ENCODE measurements at regions not wholly inside any gene's neighbourhood (a gene's known extent, or its start where the extent isn't known, plus 50 kb on each side); places are given as distances from the start of the nearest gene placed in this dataset.
"Not testable (repeated sequence)": the region's sequence is repeated elsewhere in the genome, so short reads cannot be mapped to it uniquely, and the experiment has no call there.

DNA sequence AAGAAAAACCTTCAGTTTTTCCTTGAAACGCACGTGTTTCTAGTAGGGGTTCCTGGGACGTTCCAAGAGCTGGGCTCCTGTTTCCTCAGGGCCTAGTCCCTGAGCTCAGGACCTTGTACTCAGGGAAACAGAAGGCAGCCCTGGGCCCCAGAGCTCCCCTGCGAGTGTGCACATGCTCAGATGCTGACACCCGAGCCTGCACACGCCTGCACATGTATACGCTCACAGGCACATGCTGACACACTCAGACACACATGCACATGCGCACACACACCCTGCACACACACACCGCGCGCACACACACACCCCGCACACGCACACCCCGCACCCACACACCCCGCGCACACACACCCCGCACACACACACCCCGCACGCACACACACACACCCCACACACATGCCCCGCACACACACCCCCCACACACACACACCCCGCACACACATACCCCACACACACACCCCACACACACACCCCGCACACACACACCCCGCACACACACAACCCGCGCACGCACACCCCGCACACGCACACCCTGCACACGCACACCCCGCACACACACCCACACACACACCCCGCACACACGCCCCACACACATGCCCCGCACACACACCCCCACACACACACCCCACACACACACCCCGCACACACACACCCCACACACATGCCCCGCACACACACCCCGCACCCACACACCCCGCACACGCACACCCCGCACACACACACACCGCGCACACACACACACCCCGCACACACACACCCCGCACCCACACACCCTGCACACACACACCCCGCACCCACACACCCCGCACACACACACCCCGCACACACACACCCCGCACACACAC is 52.2 kb downstream of the CALML3 start:
- DNase-seq (ENCODE audit: low read depth) = no peak

GRCh38 chr10:5580038-5580428 is 55.3 kb downstream of the CALML3 start:
- DNase-seq (ENCODE audit: low read depth) = not testable (repeated sequence)

GRCh38 chr10:5581670-5582566 is 57.2 kb downstream of the CALML3 start:
- DNase-seq (ENCODE audit: low read depth) = no peak

GRCh38 chr10:5582736-5583135 is 58.0 kb downstream of the CALML3 start:
- no peak for DNase-seq (ENCODE audit: low read depth)

GRCh38 chr10:5583525-5584175 is 58.9 kb downstream of the CALML3 start:
- DNase-seq (ENCODE audit: low read depth) = no peak

DNA sequence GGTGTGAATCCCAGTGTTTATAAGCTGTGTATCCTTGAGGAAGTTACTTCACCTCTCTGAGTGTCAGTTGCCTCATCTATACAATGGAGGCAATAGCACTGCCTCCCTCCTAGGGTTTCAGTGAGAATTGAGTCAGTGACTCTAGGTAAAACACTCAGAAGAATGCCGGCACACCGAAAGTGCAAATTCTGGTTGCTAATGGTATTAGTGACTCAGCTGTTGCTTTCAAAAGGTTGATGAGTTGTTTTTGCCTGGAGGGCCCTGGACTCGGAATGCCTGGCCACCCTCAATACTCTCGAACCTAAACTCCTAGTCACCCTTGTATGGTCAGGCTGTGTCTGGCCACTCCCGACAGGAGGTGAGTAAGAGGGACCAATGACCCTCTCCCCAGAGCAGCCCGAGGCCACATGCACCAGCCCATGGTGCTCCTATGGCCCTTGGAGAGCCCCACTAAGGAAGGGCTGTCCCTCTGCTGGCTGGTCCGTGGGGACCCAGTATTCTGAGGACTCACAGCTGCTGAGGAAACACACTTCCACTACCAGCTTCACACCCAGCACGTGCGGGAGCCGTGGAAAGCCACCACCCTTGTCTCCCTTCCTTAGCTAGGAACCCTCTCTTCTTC is 60.2 kb downstream of the CALML3 start:
- DNase-seq (ENCODE audit: low read depth) = peak; percentile 43

- no peak for DNase-seq (ENCODE audit: low read depth)
Observed at GRCh38 chr10:5585517-5586206, 60.9 kb downstream of the CALML3 start.

DNA sequence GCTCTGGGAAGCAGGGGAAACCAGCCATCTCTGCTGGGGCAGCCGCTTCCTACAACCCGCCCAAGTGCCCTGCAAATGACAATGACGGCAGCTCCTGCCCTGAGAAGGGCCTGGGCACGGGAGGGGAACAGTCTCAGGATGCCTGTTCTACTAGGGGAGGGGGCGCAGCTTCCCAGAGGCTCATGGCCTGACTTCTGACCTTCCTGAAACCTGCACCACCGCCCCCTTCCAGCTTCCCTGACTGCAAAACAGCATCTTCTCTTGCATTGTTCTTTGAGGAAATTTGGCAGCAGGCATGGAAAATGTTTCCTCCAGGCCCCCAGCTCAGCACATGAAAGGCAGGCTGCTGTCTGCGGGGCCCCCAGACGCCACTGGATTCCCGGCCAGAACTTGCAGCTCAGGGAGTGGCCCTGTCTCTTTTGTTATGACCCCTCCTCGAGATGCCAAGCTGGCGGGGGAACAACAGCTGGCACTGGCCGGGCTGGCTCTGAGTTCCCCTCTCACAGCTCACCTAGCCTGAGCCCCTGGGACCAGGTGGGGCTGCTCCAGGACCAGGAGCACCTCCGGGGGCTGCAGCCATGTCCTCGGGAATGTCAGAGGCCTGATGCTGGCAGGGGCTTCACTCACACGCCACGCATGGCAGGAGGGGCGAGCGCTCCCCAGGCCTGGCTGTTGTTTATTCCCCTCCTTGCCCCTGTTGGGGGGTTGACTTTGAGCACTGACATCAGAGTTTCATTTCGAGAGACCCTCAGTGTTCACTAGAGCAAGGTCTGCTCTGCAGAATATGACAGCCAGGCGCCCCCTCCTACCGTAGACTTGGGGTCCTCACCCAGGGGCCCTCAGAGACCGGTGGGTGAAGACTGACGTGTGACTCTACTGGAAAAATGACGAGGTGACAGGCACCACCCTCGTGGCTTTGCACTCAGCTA is 62.7 kb downstream of the CALML3 start:
- no peak for DNase-seq (ENCODE audit: low read depth)

- DNase-seq (ENCODE audit: low read depth) = no peak
Observed at GRCh38 chr10:5588080-5588453, 63.3 kb downstream of the CALML3 start.

GRCh38 chr10:5588603-5589002 is 63.8 kb downstream of the CALML3 start:
- DNase-seq (ENCODE audit: low read depth) = no peak
